NCI-H1417 treated with DMSO at 0.1 percent for 48 hours (cell line): ENCODE measurements at regions not wholly inside any gene's neighbourhood (a gene's known extent, or its start where the extent isn't known, plus 50 kb on each side); places are given as distances from the start of the nearest gene placed in this dataset.

Source experiments
- DNase-seq: peaks from one replicate; lab custom pipeline; 2025; lab: John Stamatoyannopoulos, UW

DNA sequence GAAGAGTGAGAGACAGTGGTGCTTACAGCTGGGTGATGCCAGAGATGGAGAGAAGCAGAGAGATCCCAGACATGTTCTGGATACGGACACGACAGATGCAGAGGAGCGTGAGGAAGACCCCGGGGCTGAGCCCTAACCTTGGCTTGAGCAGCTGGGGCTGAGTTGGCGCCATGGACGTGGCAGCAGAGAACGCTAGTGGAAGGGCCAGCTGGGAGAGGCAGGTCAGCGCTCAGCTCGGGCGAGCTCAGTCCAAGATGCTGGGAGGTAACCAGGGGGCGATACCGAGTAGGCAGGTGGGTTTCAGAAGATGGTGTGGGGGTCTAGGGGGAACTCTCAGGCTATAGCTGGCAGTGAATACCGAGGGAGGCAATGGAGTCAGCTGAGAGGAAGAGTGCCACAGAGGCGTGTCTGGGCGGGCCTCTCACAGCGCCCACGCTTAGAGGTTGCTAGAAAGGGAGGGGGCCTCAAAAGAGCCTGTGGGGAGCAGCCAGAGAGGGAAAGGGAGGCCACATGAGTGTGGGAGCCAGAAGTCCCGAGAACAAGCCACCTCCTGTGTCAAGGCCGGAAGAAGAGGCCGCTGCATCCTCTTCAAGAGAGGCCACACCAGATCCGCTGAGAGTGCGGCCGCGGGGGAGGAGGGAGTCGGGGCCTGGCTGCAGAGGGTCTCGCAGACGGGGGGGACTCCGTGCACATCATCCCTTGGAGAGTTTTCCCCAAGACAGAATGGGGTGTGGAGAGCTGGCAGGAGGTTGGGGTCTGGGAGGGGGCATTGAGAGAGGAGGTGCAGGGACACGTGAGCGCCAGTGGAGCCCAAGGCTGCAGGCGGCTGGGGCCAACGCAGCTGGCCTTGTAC, 57.0 kb upstream of the DIO3 start:
- DNase-seq, result no peak

DNA sequence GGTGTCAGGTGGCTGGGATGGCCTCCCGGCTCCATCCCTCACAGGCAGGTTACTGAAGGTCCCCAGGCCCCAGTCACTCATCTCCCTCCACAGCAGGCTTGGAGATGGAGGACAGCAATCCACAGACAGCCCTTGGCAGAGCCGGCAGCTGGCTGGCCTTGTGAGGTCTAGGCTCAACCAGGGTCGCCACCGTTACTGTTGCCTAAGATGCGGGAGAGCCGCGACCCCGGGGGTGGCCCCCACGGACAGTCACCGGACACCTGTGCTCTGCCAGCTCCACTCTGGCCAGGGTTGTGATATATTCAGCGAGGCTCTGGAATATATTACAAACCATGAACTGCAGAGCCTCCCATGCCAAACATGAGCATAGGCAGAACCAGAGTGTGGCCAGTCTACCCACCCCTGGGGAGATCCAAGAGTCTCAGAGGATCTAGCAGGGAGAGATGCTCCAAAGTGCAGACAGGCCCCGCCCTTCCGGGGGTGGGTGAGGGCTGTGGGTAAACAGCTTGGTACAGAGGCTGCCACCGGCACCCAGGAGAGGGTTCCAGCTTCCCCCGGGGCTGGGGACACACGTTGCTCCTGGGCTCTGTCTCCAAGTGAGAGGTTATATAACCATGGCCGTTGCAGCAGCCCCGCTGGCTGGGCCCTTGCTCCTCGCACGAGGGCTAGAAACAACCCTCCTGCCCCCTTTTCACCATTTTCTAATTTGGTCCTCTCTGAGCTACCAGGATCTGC, 55.9 kb upstream of the DIO3 start:
- no peak for DNase-seq

DNA sequence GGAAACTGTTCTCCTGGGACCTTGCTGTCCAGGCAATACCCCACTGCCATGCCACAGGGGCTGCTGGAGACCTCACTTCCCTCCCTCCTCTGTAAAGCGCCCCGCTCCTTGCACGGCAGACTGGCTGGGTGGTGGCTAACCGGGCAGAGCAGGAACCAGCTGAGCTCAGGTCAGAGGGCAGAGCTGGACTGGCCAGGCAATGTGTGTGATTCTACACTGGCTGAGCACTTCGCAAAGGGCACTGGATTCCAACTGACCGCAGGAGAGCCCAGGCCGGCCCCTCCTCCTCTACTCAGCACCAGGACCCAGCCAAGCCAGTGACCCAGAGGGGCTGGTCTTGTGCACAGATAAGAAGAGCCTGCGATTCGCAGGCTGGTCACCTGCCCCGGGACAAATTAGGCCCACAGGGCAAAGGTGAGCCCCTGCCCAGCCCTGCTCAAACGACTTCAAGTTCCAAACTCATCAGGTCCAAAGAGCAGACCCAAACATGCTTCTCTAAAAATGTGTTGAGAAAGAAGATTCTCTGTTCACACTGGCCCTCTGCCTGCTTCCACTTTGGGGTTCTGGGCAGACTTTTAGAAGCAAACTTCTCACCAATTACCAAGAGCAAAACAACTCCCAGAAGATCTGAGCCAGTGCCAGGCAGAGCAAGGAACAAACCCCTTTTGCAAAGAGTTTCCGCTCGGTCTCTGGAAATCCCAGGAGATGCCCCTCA, 54.9 kb upstream of the DIO3 start:
- DNase-seq, result no peak

DNA sequence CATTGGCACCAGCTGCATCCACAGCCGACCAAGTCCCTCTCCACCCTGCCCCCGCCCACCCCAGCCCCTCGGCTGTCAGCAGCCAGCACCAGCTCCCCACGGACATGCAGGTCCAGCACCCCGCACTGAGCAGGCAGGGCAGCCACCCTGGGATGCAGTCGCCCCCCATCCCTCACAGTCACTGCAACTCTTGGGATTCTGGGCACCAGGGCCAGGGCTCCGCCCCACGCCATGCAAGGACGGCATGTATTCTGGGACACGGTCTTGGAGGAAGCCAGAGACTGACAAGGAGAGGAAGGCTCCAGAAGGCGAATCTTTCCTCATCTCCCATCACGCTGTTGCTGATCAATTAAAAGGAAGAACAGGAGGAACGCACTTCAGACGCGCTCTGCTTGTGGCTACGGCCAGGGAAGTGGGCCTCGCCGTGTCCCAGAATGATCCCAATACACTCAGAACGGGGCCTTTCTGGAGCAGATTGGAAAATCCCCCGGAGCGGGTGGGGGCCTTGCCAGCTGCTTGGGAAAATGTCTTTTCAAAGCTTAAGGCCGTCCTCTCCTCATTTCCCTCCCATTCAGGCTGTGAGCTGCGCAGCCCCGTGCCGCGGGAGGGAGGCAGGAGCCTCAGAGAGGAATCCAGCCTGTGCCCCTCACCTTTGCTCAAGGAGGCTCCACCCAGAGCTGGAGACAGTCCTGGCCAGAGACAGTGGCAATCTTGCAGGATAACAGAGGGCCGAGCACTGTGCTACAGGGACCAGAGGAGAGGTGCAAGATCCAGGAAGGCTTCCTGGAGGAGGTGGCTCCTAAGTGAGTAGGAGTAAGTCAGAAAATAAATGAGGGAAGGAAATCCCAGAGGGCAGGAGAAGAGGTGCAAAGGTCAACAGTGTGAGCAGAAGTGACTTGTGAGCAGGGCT, 54.1 kb upstream of the DIO3 start:
- no peak for DNase-seq

DNA sequence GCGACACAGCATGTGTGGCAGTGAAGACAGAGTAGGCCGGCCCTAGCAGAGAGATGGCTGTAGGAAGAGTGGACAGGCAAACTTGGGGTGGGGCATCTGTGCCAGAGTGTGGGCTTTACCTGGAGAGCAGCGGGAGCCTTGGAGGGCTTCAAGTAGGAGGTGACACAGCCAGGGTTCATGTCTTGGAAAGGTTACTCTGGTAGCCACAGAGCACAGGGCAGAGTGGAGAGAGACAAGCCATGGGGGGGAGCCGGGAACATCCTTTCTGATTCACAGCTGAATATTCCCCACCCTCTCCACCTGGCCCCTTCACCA, 53.5 kb upstream of the DIO3 start:
- no peak for DNase-seq

DNA sequence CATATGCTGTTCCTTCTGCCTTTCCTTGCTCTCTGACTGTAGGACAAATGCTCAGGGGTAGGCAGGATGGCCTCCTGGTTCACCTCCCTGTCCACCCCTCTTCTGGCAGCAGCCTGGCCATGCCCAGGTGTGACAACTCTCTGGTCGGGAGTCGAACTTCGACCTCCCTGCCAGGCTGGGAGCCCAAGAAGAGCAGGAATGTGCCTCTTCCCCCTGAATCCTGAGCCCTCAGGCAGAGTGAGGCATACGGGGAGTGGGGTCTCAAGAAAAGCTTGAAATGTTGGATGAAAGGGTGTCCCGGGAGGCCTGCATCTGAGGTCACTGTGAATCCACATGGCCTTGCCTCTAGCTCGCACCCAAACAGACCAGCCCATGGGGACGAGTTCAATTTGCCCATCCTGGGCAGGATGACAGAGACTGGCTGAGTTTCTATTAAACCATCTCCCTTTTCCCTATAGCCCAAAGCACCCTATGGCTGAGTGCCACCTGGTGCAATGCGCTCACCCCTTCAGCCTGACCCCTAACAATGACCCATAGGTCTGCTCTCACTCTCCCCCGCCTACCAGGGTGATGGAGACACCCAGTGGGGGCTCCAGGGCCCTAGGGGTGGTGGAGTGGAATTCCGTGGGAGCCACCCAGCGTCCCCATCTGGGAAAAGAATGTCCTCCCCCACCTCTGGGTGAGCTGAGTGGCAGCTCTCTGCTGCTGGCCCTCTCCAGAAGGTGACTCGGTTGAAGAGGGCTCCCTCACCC, 52.9 kb upstream of the DIO3 start:
- DNase-seq, result no peak

DNA sequence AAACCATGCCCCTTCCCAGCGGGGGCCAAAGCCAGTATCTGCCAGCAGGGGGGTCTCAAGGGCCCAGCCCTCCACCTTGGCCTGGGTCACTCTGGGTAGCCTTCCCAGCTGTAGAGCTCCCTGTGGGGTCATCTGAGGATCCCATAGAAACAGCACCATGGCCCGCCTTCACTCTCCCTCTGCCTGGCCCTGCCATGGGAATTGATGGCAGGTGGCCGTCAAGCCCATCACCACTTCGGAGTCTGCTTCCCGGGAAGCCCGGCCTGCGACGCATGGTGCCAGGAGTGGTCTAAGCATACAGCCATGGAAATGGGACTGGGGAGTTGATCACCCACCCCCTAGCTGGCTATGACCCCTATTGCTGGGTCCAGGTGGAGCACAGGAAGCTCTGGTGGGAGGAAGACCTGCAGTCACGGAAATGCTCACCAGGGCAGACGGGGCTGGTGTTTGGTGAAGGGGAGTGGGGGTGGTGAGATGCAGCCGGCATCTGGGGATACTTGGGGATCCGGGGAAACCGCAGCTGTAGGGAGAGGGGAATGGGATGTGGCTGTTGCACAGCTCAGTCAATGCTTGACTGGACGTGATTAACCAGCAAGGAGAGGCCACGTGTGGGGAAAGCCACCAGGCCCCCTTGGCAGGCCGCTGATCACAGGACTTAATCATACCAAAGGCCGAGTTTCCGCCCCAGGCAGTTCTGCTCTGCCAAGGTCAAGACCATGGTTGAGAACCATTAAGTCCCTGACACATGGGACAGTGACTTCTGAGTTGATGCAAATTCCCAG, 52.2 kb upstream of the DIO3 start:
- no peak for DNase-seq

DNA sequence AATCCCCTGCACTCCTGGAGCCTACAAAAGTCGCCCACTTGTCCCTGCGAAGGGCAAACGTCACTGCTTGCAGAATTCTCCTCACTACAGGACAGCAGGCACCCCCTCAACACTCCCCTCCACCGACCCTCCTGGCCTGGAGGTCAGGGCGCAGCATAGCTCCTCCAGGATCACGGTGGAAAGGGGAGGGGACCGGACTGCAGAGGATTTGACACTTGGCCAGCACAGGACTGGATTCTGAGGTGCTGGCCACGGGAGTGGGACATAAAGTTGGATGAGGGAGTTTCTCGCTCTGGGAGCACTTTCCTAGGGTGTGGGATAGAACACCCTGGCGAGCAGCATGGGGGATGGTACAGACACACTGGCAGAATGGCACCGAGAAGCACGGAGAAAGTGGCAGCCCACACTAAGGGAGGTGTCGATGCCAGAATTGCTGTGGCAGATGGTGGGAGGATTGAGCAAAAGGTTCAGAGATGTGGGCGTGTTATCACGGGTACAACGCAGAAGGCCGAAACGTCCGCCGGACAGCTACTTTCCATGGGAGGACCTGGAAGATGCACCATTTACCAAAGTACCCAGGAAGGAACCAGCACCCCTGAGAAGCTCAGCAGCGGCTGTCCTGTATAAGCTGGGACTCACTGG, 51.4 kb upstream of the DIO3 start:
- no peak for DNase-seq

DNA sequence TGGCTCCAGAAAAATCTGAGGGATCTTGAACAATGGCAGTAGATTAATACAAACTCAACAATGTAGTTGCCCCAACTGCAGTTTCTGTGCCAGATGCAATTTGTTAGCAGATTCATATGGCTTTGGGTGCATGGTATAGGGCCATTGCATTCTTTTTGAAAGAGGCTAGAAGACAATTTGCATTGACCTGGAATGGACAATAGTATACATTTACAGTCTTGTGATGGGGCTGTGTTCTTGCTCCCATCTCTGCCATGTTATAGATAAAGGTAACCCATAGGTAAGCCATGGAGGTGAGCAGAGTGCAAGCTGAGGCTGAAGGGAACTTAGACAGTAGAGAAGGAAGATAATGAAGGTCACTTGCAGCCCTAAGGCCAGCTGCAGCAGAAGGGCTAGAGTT, 50.1 kb upstream of the DIO3 start:
- no peak for DNase-seq
